Left ventricle myocardium inferior (tissue), 1 donor: ENCODE measurements at regions not wholly inside any gene's neighbourhood (a gene's known extent, or its start where the extent isn't known, plus 50 kb on each side); places are given as distances from the start of the nearest gene placed in this dataset.

Source experiments
- DNase-seq: peaks from one replicate; pipeline ENCODE4 v3.0.0-alpha.2; 2020
- H3K27ac ChIP-seq: fragments of 200-600 bp; replicated peaks from 2 replicates; pipeline ENCODE4 v1.8.0; 2021
- H3K27me3 ChIP-seq: fragments of 200-600 bp; 2 replicates; pipeline ENCODE4 v1.8.0; 2021; ENCODE audit warnings: low read depth
- H3K36me3 ChIP-seq: fragments of 200-600 bp; 2 replicates; pipeline ENCODE4 v1.8.0; 2021
- H3K4me1 ChIP-seq: fragments of 200-600 bp; 2 replicates; pipeline ENCODE4 v1.8.0; 2021
- H3K4me3 ChIP-seq: fragments of 200-600 bp; 2 replicates; pipeline ENCODE4 v1.8.0; 2021; ENCODE audit warnings: mild to moderate bottlenecking, moderate library complexity
- H3K9me3 ChIP-seq: fragments of 200-600 bp; replicated peaks from 2 replicates; pipeline ENCODE4 v1.8.0; 2021
- CTCF ChIP-seq: fragments of 200-600 bp; IDR thresholded peaks from 2 replicates; pipeline ENCODE4 v1.8.0; 2021; ENCODE audit warnings: antibody characterized with exemption, mild to moderate bottlenecking, borderline replicate concordance
- intact Hi-C: fragments of 100-400 bp; cut with micrococcal nuclease; formaldehyde crosslinking; loops from one replicate; pipeline ENCODE4 v1.11.0; 2022
- donor health status: DM: no; HTN: yes; CAD: no; lungs with severe emphysema.

- no peak overlapping the region for H3K27ac ChIP-seq
- no peak overlapping the region for H3K4me3 ChIP-seq
- no peaks in the 10 kb centered on the region for H3K9me3 ChIP-seq
- no peaks in the 10 kb centered on the region for H3K36me3 ChIP-seq
- intact Hi-C loops = no loop called here
- no peak for DNase-seq
- no peak for TF ChIP-seq CTCF
- H3K4me1 ChIP-seq = no peaks in the 10 kb centered on the region
- H3K27me3 ChIP-seq = no peaks in the 10 kb centered on the region
Observed at GRCh38 chr12:74984631-74985030, 225.0 kb downstream of the KCNC2 start.

GRCh38 chr12:74985293-74985985 lies 224.2 kb downstream of the KCNC2 start:
- Histone ChIP-seq H3K4me1 (no peaks in the 10 kb centered on the region), H3K27ac (no peak overlapping the region), H3K9me3 (no peaks in the 10 kb centered on the region), H3K27me3 (no peaks in the 10 kb centered on the region), H3K36me3 (no peaks in the 10 kb centered on the region), H3K4me3 (no peak overlapping the region)
- intact Hi-C loops = no loop called here
- no peak for TF ChIP-seq CTCF
- no peak for DNase-seq

- Histone ChIP-seq H3K4me3 (no peak overlapping the region), H3K9me3 (no peaks in the 10 kb centered on the region), H3K4me1 (no peaks in the 10 kb centered on the region), H3K27ac (no peak overlapping the region), H3K36me3 (no peaks in the 10 kb centered on the region), H3K27me3 (no peaks in the 10 kb centered on the region)
- intact Hi-C loops = no loop called here
- DNase-seq = no peak
- TF ChIP-seq CTCF = no peak
Observed at GRCh38 chr12:74985986-74986319, 223.7 kb downstream of the KCNC2 start.

GRCh38 chr12:74988156-74988555 lies 221.5 kb downstream of the KCNC2 start:
- Histone ChIP-seq H3K27ac (no peak overlapping the region), H3K4me1 (no peaks in the 10 kb centered on the region), H3K27me3 (no peaks in the 10 kb centered on the region), H3K4me3 (no peak overlapping the region), H3K9me3 (no peaks in the 10 kb centered on the region), H3K36me3 (no peaks in the 10 kb centered on the region)
- no peak for TF ChIP-seq CTCF
- intact Hi-C loops = no loop called here
- DNase-seq = no peak
